ENCODE measurements at regions not wholly inside any gene's neighbourhood (a gene's known extent, or its start where the extent isn't known, plus 50 kb on each side); places are given as distances from the start of the nearest gene placed in this dataset.

GRCh38 chr18:56200381-56200911, 437.9 kb downstream of the TXNL1 start:
- no peak overlapping the region for H3K4me3 Mint-ChIP-seq
- ATAC-seq: no peak

GRCh38 chr18:56199580-56200330, 438.6 kb downstream of the TXNL1 start:
- Mint-ChIP-seq H3K9me3 (ENCODE audit: low read depth) (no peaks in the 10 kb centered on the region), H3K4me1 (no peaks in the 10 kb centered on the region), H3K27ac (no peak overlapping the region), H3K4me3 (no peak overlapping the region), H3K36me3 (no peaks in the 10 kb centered on the region), H3K27me3 (no peaks in the 10 kb centered on the region)
- CTCF ChIA-PET: no interaction called here
- no peak for DNase-seq
- no peak for ATAC-seq

More at GRCh38 chr18:56200381-56200911, 437.9 kb downstream of the TXNL1 start:
- no peak for DNase-seq
- CTCF ChIA-PET: no interaction called here
- H3K9me3 Mint-ChIP-seq (ENCODE audit: low read depth): peaks cover 2% of the 10 kb centered on the region
- no peak overlapping the region for H3K27ac Mint-ChIP-seq
- H3K36me3 Mint-ChIP-seq: no peaks in the 10 kb centered on the region
- no peaks in the 10 kb centered on the region for H3K27me3 Mint-ChIP-seq
- no peaks in the 10 kb centered on the region for H3K4me1 Mint-ChIP-seq

- H3K9me3 Mint-ChIP-seq (ENCODE audit: low read depth): no peaks in the 10 kb centered on the region
- H3K4me1 Mint-ChIP-seq: no peaks in the 10 kb centered on the region
- no peak for DNase-seq
- H3K4me3 Mint-ChIP-seq: no peak overlapping the region
- no peak overlapping the region for H3K27ac Mint-ChIP-seq
- ATAC-seq: no peak
- H3K36me3 Mint-ChIP-seq: no peaks in the 10 kb centered on the region
- H3K27me3 Mint-ChIP-seq: no peaks in the 10 kb centered on the region
- CTCF ChIA-PET: no interaction called here
Measured at GRCh38 chr18:56197241-56197859, 441.0 kb downstream of the TXNL1 start.

GRCh38 chr18:56196495-56197225, 441.7 kb downstream of the TXNL1 start:
- Mint-ChIP-seq H3K27ac (no peak overlapping the region), H3K9me3 (ENCODE audit: low read depth) (no peaks in the 10 kb centered on the region), H3K27me3 (no peaks in the 10 kb centered on the region), H3K4me3 (no peak overlapping the region), H3K36me3 (no peaks in the 10 kb centered on the region), H3K4me1 (no peaks in the 10 kb centered on the region)
- ATAC-seq (no peak), DNase-seq (no peak)
- CTCF ChIA-PET: no interaction called here

GRCh38 chr18:56191334-56191733, 447.1 kb downstream of the TXNL1 start:
- CTCF ChIA-PET: no interaction called here
- H3K36me3 Mint-ChIP-seq: no peaks in the 10 kb centered on the region
- H3K27me3 Mint-ChIP-seq: no peaks in the 10 kb centered on the region
- no peak for ATAC-seq
- H3K9me3 Mint-ChIP-seq (ENCODE audit: low read depth): peaks cover 3% of the 10 kb centered on the region
- no peak overlapping the region for H3K27ac Mint-ChIP-seq
- H3K4me3 Mint-ChIP-seq: no peak overlapping the region
- H3K4me1 Mint-ChIP-seq: no peaks in the 10 kb centered on the region
- no peak for DNase-seq

- Mint-ChIP-seq H3K36me3 (no peaks in the 10 kb centered on the region), H3K27me3 (no peaks in the 10 kb centered on the region), H3K4me1 (no peaks in the 10 kb centered on the region), H3K9me3 (ENCODE audit: low read depth) (peaks cover 3% of the 10 kb centered on the region), H3K4me3 (no peak overlapping the region), H3K27ac (no peak overlapping the region)
- CTCF ChIA-PET: no interaction called here
- DNase-seq: no peak
- ATAC-seq: no peak
Measured at GRCh38 chr18:56189615-56190014, 448.8 kb downstream of the TXNL1 start.

- no peak for ATAC-seq
- no peaks in the 10 kb centered on the region for H3K27me3 Mint-ChIP-seq
- H3K4me3 Mint-ChIP-seq: no peak overlapping the region
- DNase-seq: no peak
- H3K4me1 Mint-ChIP-seq: no peaks in the 10 kb centered on the region
- CTCF ChIA-PET: no interaction called here
- H3K9me3 Mint-ChIP-seq (ENCODE audit: low read depth): peaks cover 3% of the 10 kb centered on the region
- no peak overlapping the region for H3K27ac Mint-ChIP-seq
- H3K36me3 Mint-ChIP-seq: no peaks in the 10 kb centered on the region
Measured at GRCh38 chr18:56188529-56189275, 449.7 kb downstream of the TXNL1 start.

GRCh38 chr18:56186319-56186718, 452.1 kb downstream of the TXNL1 start:
- H3K4me1 Mint-ChIP-seq: no peaks in the 10 kb centered on the region
- H3K27ac Mint-ChIP-seq: no peak overlapping the region
- no peak overlapping the region for H3K4me3 Mint-ChIP-seq
- peaks cover 3% of the 10 kb centered on the region for H3K9me3 Mint-ChIP-seq (ENCODE audit: low read depth)
- no peaks in the 10 kb centered on the region for H3K36me3 Mint-ChIP-seq
- DNase-seq: no peak
- CTCF ChIA-PET: no interaction called here
- no peak for ATAC-seq
- H3K27me3 Mint-ChIP-seq: no peaks in the 10 kb centered on the region

- no peak for DNase-seq
- Mint-ChIP-seq H3K9me3 (ENCODE audit: low read depth) (peaks cover 3% of the 10 kb centered on the region), H3K4me3 (no peak overlapping the region), H3K36me3 (no peaks in the 10 kb centered on the region), H3K4me1 (no peaks in the 10 kb centered on the region), H3K27ac (no peak overlapping the region), H3K27me3 (no peaks in the 10 kb centered on the region)
- CTCF ChIA-PET: no interaction called here
- ATAC-seq: no peak
Measured at GRCh38 chr18:56185126-56185525, 453.3 kb downstream of the TXNL1 start.

- Mint-ChIP-seq H3K27me3 (no peaks in the 10 kb centered on the region), H3K9me3 (ENCODE audit: low read depth) (no peaks in the 10 kb centered on the region), H3K4me3 (no peak overlapping the region), H3K36me3 (no peaks in the 10 kb centered on the region), H3K4me1 (no peaks in the 10 kb centered on the region), H3K27ac (no peak overlapping the region)
- DNase-seq: no peak
- CTCF ChIA-PET: no interaction called here
- ATAC-seq: no peak
Measured at GRCh38 chr18:56176751-56177150, 461.6 kb downstream of the TXNL1 start.

- Mint-ChIP-seq H3K9me3 (ENCODE audit: low read depth) (no peaks in the 10 kb centered on the region), H3K4me1 (no peaks in the 10 kb centered on the region), H3K4me3 (no peak overlapping the region), H3K27ac (no peak overlapping the region), H3K27me3 (no peaks in the 10 kb centered on the region), H3K36me3 (no peaks in the 10 kb centered on the region)
- DNase-seq: no peak
- CTCF ChIA-PET: no interaction called here
- no peak for ATAC-seq
Measured at GRCh38 chr18:56175330-56176001, 462.9 kb downstream of the TXNL1 start.

- DNase-seq (no peak), ATAC-seq (no peak)
- CTCF ChIA-PET: no interaction called here
- H3K9me3 Mint-ChIP-seq (ENCODE audit: low read depth): no peaks in the 10 kb centered on the region
- no peak overlapping the region for H3K4me3 Mint-ChIP-seq
- no peak overlapping the region for H3K27ac Mint-ChIP-seq
- no peaks in the 10 kb centered on the region for H3K4me1 Mint-ChIP-seq
- no peaks in the 10 kb centered on the region for H3K27me3 Mint-ChIP-seq
- H3K36me3 Mint-ChIP-seq: no peaks in the 10 kb centered on the region
Measured at GRCh38 chr18:56173542-56174220, 464.7 kb downstream of the TXNL1 start.
